Kidney epithelial cell (primary cell): ENCODE measurements at regions not wholly inside any gene's neighbourhood (a gene's known extent, or its start where the extent isn't known, plus 50 kb on each side); places are given as distances from the start of the nearest gene placed in this dataset.

ENCODE experiments used
- DNase-seq: peaks from one replicate; pipeline ENCODE4 v3.0.0-alpha.2; 2010; ENCODE audit warnings: low read depth
- H3K27me3 ChIP-seq: 2 replicates; pipeline ENCODE4 v1.6.0; 2011; ENCODE audit warnings: low read length; ENCODE audit not compliant: control insufficient read depth, insufficient read depth
- H3K36me3 ChIP-seq: 2 replicates; pipeline ENCODE4 v1.5.1; 2011; ENCODE audit warnings: low read length; ENCODE audit not compliant: control insufficient read depth, insufficient read depth
- H3K4me3 ChIP-seq: 2 replicates; pipeline ENCODE4 v1.5.1; 2011; ENCODE audit warnings: low read depth, mild to moderate bottlenecking, control low read depth, low read length
- TF ChIP-seq, protein P1 (sequence below): IDR thresholded peaks from 2 replicates; pipeline ENCODE4 v1.5.1; 2011; ENCODE audit warnings: mild to moderate bottlenecking, moderate library complexity, low read length, control low read depth, inconsistent platforms; ENCODE audit not compliant: insufficient read depth, poor library complexity, severe bottlenecking

DNA sequence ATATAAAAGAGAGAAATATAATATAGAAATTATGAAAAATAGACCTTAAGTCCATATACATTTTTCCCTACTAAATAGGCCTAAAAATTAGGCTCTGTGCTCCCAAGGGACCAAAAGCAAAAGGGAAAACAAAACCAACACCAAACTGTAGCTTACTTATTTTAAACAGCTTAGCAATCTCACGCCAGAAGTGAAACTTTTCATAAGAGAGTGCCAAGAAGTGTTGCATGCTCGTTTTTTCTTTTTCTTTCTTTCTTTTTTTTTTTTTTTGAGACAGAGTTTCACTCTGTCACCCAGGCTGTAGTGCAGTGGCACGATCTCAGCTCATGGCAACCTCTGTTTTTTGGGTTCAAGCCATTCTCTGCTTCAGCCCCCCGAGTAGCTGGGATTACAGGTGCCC lies 250.4 kb downstream of the TMA16 start:
- no peak for DNase-seq
- TF ChIP-seq, protein P1, sequence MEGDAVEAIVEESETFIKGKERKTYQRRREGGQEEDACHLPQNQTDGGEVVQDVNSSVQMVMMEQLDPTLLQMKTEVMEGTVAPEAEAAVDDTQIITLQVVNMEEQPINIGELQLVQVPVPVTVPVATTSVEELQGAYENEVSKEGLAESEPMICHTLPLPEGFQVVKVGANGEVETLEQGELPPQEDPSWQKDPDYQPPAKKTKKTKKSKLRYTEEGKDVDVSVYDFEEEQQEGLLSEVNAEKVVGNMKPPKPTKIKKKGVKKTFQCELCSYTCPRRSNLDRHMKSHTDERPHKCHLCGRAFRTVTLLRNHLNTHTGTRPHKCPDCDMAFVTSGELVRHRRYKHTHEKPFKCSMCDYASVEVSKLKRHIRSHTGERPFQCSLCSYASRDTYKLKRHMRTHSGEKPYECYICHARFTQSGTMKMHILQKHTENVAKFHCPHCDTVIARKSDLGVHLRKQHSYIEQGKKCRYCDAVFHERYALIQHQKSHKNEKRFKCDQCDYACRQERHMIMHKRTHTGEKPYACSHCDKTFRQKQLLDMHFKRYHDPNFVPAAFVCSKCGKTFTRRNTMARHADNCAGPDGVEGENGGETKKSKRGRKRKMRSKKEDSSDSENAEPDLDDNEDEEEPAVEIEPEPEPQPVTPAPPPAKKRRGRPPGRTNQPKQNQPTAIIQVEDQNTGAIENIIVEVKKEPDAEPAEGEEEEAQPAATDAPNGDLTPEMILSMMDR = no peak
- no peaks in the 10 kb centered on the region for H3K27me3 ChIP-seq
- no peaks in the 10 kb centered on the region for H3K36me3 ChIP-seq
- no peak overlapping the region for H3K4me3 ChIP-seq

DNA sequence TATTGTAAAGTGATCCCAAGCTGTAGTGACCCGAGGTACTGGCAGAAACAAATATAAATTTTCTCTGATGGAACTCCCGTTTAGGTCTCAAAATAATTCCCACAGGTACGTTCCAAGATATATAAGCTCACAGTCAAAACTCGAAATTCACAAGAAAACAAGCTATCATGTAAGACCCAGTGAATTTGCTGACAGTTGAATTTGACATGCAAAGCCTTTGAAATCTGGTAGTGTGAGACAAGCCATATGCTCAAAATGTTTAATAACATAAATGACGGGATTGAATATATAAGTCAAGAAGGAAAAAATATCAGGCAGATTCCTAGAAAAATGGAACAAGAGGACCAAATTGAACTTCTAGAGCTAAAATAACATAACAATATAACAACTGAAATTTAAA lies 252.8 kb downstream of the TMA16 start:
- Histone ChIP-seq H3K4me3 (no peak overlapping the region), H3K36me3 (no peaks in the 10 kb centered on the region), H3K27me3 (no peaks in the 10 kb centered on the region)
- no peak for DNase-seq
- TF ChIP-seq, protein P1 = no peak

DNA sequence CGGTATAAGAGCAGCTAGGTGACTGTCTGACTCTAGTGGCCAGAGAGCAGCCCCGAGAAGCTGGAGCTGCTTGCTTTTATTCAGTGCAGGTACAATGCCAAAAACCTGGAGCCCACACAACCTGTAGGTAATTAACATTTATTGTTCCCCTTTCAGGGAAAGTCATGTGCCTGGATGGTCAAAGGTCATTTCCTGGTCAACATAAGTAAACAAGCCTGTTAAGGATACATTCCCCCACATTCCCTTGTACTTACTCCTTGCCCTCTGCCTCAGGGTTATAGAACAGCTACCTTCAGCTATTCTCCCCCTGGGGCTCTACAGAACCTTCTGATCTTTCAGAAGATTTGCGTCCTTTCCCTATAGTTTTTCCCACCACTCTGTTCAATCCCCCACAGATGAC lies 253.4 kb downstream of the TMA16 start:
- TF ChIP-seq, protein P1 = no peak
- no peak overlapping the region for H3K4me3 ChIP-seq
- no peak for DNase-seq
- no peaks in the 10 kb centered on the region for H3K36me3 ChIP-seq
- no peaks in the 10 kb centered on the region for H3K27me3 ChIP-seq

DNA sequence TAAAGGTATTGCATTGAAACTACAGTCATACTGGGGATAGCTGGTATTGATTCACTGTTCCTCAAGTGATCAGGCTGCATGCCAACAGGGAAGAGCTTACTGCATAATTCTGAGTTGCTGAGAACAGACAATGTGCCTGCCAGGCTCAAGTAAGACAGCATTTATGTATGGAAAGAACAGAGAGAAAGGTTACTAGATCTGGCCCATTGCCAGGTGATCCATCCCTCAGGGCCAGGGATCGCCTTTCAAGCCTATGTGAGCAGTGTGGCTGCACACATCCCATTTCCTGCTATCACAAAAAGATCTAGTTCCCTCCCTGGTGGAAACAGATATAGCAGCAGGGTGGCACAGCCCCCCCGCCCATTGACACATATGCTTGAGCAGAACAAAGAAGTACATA lies 254.0 kb downstream of the TMA16 start:
- no peaks in the 10 kb centered on the region for H3K27me3 ChIP-seq
- TF ChIP-seq, protein P1 = no peak
- DNase-seq = no peak

DNA sequence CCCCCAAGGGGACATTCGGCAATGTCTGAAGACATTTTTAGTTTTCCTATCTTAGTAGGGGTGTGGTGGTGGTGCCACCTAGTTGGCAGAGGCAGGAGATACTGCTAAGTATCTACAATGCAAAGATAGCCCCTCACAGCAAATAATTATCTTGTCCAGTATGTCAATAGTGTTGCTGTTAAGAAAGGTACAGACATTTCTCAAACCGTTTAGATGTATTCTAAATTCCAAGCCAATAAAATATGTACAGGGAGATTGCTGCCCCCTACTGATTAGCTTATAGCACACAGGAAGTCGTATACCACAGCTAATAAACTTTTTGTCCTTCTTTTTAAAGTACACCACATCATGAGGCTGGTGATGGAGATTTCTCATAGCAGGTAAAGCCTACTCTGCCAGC lies 260.5 kb downstream of the TMA16 start:
- DNase-seq = no peak
- Histone ChIP-seq H3K4me3 (no peak overlapping the region), H3K36me3 (no peaks in the 10 kb centered on the region), H3K27me3 (no peaks in the 10 kb centered on the region)
- TF ChIP-seq, protein P1 = peak; percentile 32

More for the DNA sequence above, 254.0 kb downstream of the TMA16 start:
- H3K36me3 ChIP-seq = no peaks in the 10 kb centered on the region
- H3K4me3 ChIP-seq = no peak overlapping the region

DNA sequence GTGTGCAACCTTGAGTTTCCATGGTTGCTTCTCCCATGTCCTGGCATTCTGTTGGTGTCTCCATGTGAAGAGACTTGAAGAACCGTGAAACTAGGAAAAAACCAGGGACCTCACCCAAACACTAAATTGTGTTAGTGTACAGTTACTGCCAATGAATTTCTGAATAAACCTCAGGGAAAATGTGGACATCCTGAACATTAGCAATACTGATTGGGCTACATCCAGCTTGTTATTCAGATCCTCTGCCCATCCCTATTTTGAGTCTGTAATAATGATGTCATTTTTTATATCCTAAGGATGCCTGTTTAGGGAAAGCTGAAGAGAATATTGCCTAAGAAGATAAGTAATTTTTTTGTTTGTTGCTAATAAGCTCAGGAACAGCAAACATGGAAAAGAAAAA lies 262.7 kb downstream of the TMA16 start:
- TF ChIP-seq, protein P1 = no peak
- Histone ChIP-seq H3K27me3 (no peaks in the 10 kb centered on the region), H3K4me3 (no peak overlapping the region), H3K36me3 (no peaks in the 10 kb centered on the region)
- DNase-seq = no peak
